ENCODE measurements at regions not wholly inside any gene's neighbourhood (a gene's known extent, or its start where the extent isn't known, plus 50 kb on each side); places are given as distances from the start of the nearest gene placed in this dataset.
A peak's percentile ranks its signal among the peaks of the same experiment; 100 is the strongest.

DNA sequence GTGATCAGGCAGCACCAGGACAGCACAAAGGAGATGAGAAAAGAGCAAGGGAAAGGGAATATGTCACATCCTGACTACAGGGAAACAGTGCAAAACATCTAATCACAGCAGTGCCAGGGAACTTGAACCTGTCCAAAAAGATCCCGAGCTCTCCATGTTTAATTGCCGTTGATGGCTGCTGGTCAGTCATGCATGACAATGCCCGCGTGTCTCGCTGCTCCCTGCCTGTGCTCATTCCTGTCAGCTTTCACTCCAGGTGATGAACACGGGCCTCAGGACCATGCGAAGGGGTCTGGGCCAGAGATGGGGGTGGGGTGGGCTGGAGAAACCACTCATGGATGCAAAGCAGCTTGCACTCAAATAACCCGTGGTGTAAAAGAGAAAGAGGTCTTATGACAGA is 287.0 kb downstream of the GPATCH2 start:
- no peak overlapping the region for H3K4me3 ChIP-seq
- no peak for DNase-seq
- TF ChIP-seq CTCF (IDR thresholded peaks at IDR 0.05): no peak
- no peaks in the 10 kb centered on the region for H3K36me3 ChIP-seq
- H3K27ac ChIP-seq: no peak overlapping the region
- H3K27me3 ChIP-seq: no peaks in the 10 kb centered on the region
- no peaks in the 10 kb centered on the region for H3K9me3 ChIP-seq
- intact Hi-C loops (cut with DNase I; ENCODE audit: low total_unique reads): no loop called here
- no peaks in the 10 kb centered on the region for H3K4me1 ChIP-seq

DNA sequence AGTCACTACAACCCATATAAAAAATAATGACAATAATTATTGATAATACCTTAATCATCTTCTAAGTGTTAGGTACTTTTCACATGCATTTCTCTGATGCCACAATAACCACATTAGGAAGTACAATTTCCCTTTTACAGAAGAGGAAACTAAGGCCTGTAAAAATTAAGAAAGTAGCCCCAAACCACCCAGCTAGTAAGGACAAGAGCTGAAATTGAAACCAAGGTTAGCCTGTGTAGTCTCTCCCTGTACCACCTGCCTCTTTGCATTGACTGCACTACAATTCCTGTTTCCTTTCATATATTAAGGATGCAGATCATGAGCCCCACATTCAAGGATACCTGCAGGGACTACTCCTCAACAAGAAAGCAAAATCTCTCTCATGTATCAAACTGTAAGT is 288.8 kb downstream of the GPATCH2 start:
- Histone ChIP-seq H3K4me1 (no peaks in the 10 kb centered on the region), H3K4me3 (no peak overlapping the region), H3K27me3 (no peaks in the 10 kb centered on the region), H3K27ac (no peak overlapping the region), H3K9me3 (no peaks in the 10 kb centered on the region), H3K36me3 (no peaks in the 10 kb centered on the region)
- no peak for DNase-seq
- TF ChIP-seq CTCF (IDR thresholded peaks at IDR 0.05): no peak
- intact Hi-C loops (cut with DNase I; ENCODE audit: low total_unique reads): no loop called here

- Histone ChIP-seq H3K9me3 (no peaks in the 10 kb centered on the region), H3K27me3 (no peaks in the 10 kb centered on the region), H3K4me1 (peaks cover 0 to 12% (median under 1%) of the 10 kb centered on the region in 4 donors), H3K36me3 (no peaks in the 10 kb centered on the region), H3K27ac (no peak overlapping the region), H3K4me3 (no peak overlapping the region)
- DNase-seq: no peak
- intact Hi-C loops (cut with DNase I; ENCODE audit: low total_unique reads): no loop called here
- no peak for TF ChIP-seq CTCF (IDR thresholded peaks at IDR 0.05)
Measured at GRCh38 chr1:217336724-217337123, 294.2 kb downstream of the GPATCH2 start.

- peak; percentile 41 to 44 for TF ChIP-seq CTCF (IDR thresholded peaks at IDR 0.05)
- Histone ChIP-seq H3K4me1 (peaks cover 0 to 19% (median 3%) of the 10 kb centered on the region in 4 donors), H3K36me3 (no peaks in the 10 kb centered on the region), H3K27ac (no peak overlapping the region), H3K27me3 (no peaks in the 10 kb centered on the region), H3K9me3 (no peaks in the 10 kb centered on the region), H3K4me3 (no peak overlapping the region)
- intact Hi-C loops (cut with DNase I; ENCODE audit: low total_unique reads): no loop called here
- no peak for DNase-seq
Measured at GRCh38 chr1:217333939-217334338, 297.0 kb downstream of the GPATCH2 start.

DNA sequence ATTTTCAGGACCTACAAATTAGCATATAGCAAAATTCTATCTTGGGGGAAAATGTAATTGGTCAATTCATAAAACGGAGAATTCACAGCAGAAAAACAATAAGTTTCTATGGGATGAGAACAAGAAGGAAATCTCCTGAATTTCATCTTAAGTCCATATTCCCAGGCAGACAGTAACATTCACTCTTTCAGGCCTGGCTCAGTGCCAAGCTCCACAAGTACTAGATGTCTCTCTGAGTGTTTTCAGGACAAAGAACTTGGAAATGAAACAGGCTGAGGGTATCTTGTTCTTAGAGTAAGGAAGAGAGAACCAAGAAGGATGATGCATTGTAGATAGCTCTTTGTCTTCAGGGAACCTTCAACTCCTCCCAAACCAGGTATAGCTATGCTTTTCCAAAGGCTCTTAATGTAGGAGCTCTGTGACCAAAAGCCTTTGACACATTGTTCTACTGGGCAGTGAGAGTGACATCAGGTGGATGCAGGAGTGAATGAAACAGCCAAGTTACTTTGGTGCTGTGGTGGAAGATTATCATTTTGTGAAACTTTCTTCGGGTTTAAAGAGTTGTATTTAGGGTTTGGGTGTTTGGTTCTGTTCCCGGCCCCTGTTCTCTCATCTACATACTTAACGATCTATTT is 298.3 kb downstream of the GPATCH2 start:
- Histone ChIP-seq H3K36me3 (no peaks in the 10 kb centered on the region), H3K4me1 (peaks cover 0 to 19% (median 3%) of the 10 kb centered on the region in 4 donors), H3K9me3 (no peaks in the 10 kb centered on the region), H3K27ac (no peak overlapping the region), H3K4me3 (no peak overlapping the region), H3K27me3 (no peaks in the 10 kb centered on the region)
- intact Hi-C loops (cut with DNase I; ENCODE audit: low total_unique reads): no loop called here
- no peak for TF ChIP-seq CTCF (IDR thresholded peaks at IDR 0.05)
- DNase-seq: peak in 1 of 2 donors; percentile 31

DNA sequence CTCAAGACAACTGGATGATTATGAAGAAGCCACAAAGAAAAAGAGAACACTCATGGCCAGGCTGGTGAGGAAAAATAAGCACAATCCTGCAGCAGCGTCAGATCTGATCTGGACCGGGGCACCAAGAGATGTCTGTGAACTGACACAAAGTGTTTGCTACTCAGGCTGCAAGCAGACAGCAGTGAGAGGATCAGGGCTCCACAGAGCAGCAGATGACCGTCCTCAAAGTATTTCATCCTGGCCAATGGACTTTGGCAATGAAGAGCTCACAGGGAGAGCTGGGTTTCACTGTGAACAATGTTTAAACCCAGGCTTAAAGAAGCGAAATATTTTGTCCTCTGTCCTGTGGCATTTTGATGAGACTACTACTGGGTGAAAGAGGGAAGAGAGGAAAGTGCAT is 299.2 kb downstream of the GPATCH2 start:
- intact Hi-C loops (cut with DNase I; ENCODE audit: low total_unique reads): no loop called here
- TF ChIP-seq CTCF (IDR thresholded peaks at IDR 0.05): no peak
- no peak for DNase-seq

More for the DNA sequence above, 299.2 kb downstream of the GPATCH2 start:
- Histone ChIP-seq H3K9me3 (no peaks in the 10 kb centered on the region), H3K36me3 (no peaks in the 10 kb centered on the region), H3K4me1 (peaks cover 0 to 19% (median 3%) of the 10 kb centered on the region in 4 donors), H3K27me3 (no peaks in the 10 kb centered on the region), H3K27ac (no peak overlapping the region), H3K4me3 (no peak overlapping the region)
